HEK293 (cell line): ENCODE measurements at regions not wholly inside any gene's neighbourhood (a gene's known extent, or its start where the extent isn't known, plus 50 kb on each side); places are given as distances from the start of the nearest gene placed in this dataset.
A peak's percentile ranks its signal among the peaks of the same experiment; 100 is the strongest.

Experiments used
- CTCF ChIA-PET: fragments of 350-600 bp; formaldehyde crosslinking; extraction: SDS; loops from one replicate; lab custom pipeline; 2021; ENCODE audit warnings: antibody characterized with exemption; lab: Yijun Ruan, JAX
- POLR2A ChIA-PET: fragments of 300-600 bp; formaldehyde crosslinking; extraction: SDS; loops from one replicate; lab custom pipeline; 2020; ENCODE audit warnings: antibody characterized with exemption, inconsistent platforms; lab: Yijun Ruan, JAX
- H3K27ac ChIP-seq: fragments of 200-500 bp; sonication (Bioruptor generic); 2 replicates; pipeline ENCODE4 v1.5.1; 2014; ENCODE audit warnings: low read depth, low read length, control low read depth, inconsistent platforms; ENCODE audit errors: extremely low read depth
- H3K36me3 ChIP-seq, 2 experiments: fragments of 200-500 bp in 1 of 2; sonication (Bioruptor generic) in 1 of 2; 1 replicate in 1 of 2; 2 replicates in 1 of 2; pipeline ENCODE4 v1.5.1; 2014 to 2017; ENCODE audit warnings: inconsistent platforms in 2 of 2, low read length in 2 of 2; ENCODE audit not compliant: control insufficient read depth in 2 of 2, insufficient read depth in 1 of 2
- H3K4me1 ChIP-seq: fragments of 200-500 bp; sonication (Bioruptor generic); 2 replicates; pipeline ENCODE4 v1.5.1; 2014; ENCODE audit warnings: mild to moderate bottlenecking, low read length, inconsistent platforms; ENCODE audit not compliant: control insufficient read depth, insufficient read depth
- H3K4me3 ChIP-seq: 2 replicates; pipeline ENCODE4 v1.5.1; 2011; ENCODE audit warnings: low read depth, mild to moderate bottlenecking, control low read depth, low read length, moderate library complexity
- H3K9me3 ChIP-seq: fragments of 200-500 bp; sonication (Bioruptor generic); 2 replicates; pipeline ENCODE4 v1.5.1; 2014; ENCODE audit warnings: low read depth, low read length, inconsistent platforms; ENCODE audit not compliant: control insufficient read depth, insufficient read depth
- KLF7 ChIP-seq: fragments of 450-650 bp; formaldehyde crosslinking; IDR thresholded peaks from 2 replicates; pipeline ENCODE4 v1.5.1; 2016; ENCODE audit warnings: missing biosample characterization, missing genetic modification characterization, borderline replicate concordance
- RBAK ChIP-seq: fragments of 450-650 bp; formaldehyde crosslinking; IDR thresholded peaks from 2 replicates; pipeline ENCODE4 v1.5.1; 2016; ENCODE audit warnings: missing biosample characterization, missing genetic modification characterization
- SCRT1 ChIP-seq: fragments of 450-650 bp; formaldehyde crosslinking; IDR thresholded peaks from 2 replicates; pipeline ENCODE4 v1.5.1; 2016; ENCODE audit warnings: missing biosample characterization, missing genetic modification characterization, borderline replicate concordance
- SCRT2 ChIP-seq: fragments of 450-650 bp; formaldehyde crosslinking; IDR thresholded peaks from 2 replicates; pipeline ENCODE4 v1.5.1; 2016; ENCODE audit warnings: missing biosample characterization, missing genetic modification characterization
- ZBTB8A ChIP-seq: fragments of 450-650 bp; formaldehyde crosslinking; IDR thresholded peaks from 2 replicates; pipeline ENCODE4 v1.5.1; 2016; ENCODE audit warnings: missing biosample characterization, missing genetic modification characterization
- ZNF335 ChIP-seq: fragments of 450-650 bp; formaldehyde crosslinking; conservative IDR thresholded peaks from 2 replicates; pipeline ENCODE4 v1.5.1; 2016; ENCODE audit warnings: missing biosample characterization, missing genetic modification characterization
- ZNF514 ChIP-seq: fragments of 450-650 bp; formaldehyde crosslinking; IDR thresholded peaks from 2 replicates; pipeline ENCODE4 v1.5.1; 2016; ENCODE audit warnings: missing biosample characterization, missing genetic modification characterization
- ZNF624 ChIP-seq: fragments of 450-650 bp; formaldehyde crosslinking; IDR thresholded peaks from 2 replicates; pipeline ENCODE4 v1.5.1; 2017; ENCODE audit warnings: missing biosample characterization, missing genetic modification characterization
- ZNF629 ChIP-seq: fragments of 450-650 bp; formaldehyde crosslinking; IDR thresholded peaks from 2 replicates; pipeline ENCODE4 v1.5.1; 2017; ENCODE audit warnings: missing biosample characterization, missing genetic modification characterization
- ZNF747 ChIP-seq: fragments of 450-650 bp; formaldehyde crosslinking; IDR thresholded peaks from 2 replicates; pipeline ENCODE4 v1.5.1; 2016; ENCODE audit warnings: missing biosample characterization, missing genetic modification characterization
- ZNF792 ChIP-seq: fragments of 450-650 bp; formaldehyde crosslinking; IDR thresholded peaks from 2 replicates; pipeline ENCODE4 v1.5.1; 2016; ENCODE audit warnings: missing biosample characterization, missing genetic modification characterization
- TF ChIP-seq, protein P1 (sequence below): fragments of 450-650 bp; formaldehyde crosslinking; IDR thresholded peaks from 2 replicates; pipeline ENCODE4 v1.5.1; 2016; ENCODE audit warnings: missing biosample characterization, missing genetic modification characterization, low read depth
- TF ChIP-seq, protein P2 (sequence below): fragments of 450-650 bp; formaldehyde crosslinking; IDR thresholded peaks from 2 replicates; pipeline ENCODE4 v1.5.1; 2016; ENCODE audit warnings: missing biosample characterization, missing genetic modification characterization
- TF ChIP-seq, protein P3 (sequence below): fragments of 450-650 bp; formaldehyde crosslinking; IDR thresholded peaks from 2 replicates; pipeline ENCODE4 v1.5.1; 2016; ENCODE audit warnings: missing biosample characterization, missing genetic modification characterization

DNA sequence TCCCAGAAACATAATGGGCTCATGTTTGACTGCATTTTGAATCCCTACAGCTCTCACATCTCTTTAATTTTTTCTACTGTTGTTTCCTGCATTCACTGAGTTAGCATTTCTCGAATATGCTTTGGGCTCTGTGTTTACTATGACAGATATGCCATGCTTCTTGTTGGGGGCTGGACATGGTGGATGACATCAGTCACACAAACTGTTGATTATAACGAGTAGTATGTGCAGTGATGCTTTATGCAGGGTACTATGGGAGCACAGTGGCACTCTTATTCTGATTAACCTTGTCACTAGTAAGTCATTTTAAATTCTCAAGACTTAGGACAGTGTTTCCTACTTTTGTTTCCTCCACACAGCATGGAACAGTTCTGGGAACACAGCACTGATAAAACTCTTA lies 295.4 kb upstream of the ZNF608 start:
- Histone ChIP-seq H3K27ac (peak overlapping the region; percentile 49; the same call in 1 of the 2 replicates), H3K9me3 (no peaks in the 10 kb centered on the region), H3K4me3 (no peak overlapping the region), H3K4me1 (peaks cover 34% of the 10 kb centered on the region), H3K36me3 (no peaks in the 10 kb centered on the region)
- POLR2A ChIA-PET, result interaction anchor here (0.6 kb wide), 1 partner anchor 156 kb away, joined by 4 read pairs; no protein-coding TSS in a partner anchor
- TF ChIP-seq SCRT1 (tag by site-specific recombination) (0 out of 2 replicates have a peak, but pooled peaks have one; percentile 25), SCRT2 (tag by site-specific recombination) (peak; percentile 94), ZNF514 (tag by site-specific recombination) (no peak), KLF7 (tag by site-specific recombination) (no peak), ZNF629 (tag by site-specific recombination) (0 out of 2 replicates have a peak, but pooled peaks have one; percentile 15), ZBTB8A (tag by site-specific recombination) (no peak)
- TF ChIP-seq, protein P1, sequence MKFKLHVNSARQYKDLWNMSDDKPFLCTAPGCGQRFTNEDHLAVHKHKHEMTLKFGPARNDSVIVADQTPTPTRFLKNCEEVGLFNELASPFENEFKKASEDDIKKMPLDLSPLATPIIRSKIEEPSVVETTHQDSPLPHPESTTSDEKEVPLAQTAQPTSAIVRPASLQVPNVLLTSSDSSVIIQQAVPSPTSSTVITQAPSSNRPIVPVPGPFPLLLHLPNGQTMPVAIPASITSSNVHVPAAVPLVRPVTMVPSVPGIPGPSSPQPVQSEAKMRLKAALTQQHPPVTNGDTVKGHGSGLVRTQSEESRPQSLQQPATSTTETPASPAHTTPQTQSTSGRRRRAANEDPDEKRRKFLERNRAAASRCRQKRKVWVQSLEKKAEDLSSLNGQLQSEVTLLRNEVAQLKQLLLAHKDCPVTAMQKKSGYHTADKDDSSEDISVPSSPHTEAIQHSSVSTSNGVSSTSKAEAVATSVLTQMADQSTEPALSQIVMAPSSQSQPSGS, result 0 out of 2 replicates have a peak, but pooled peaks have one; percentile 42
- CTCF ChIA-PET, result interaction anchor here (0.6 kb wide), 1 partner anchor 231 kb away, joined by 4 read pairs; no protein-coding TSS in a partner anchor

DNA sequence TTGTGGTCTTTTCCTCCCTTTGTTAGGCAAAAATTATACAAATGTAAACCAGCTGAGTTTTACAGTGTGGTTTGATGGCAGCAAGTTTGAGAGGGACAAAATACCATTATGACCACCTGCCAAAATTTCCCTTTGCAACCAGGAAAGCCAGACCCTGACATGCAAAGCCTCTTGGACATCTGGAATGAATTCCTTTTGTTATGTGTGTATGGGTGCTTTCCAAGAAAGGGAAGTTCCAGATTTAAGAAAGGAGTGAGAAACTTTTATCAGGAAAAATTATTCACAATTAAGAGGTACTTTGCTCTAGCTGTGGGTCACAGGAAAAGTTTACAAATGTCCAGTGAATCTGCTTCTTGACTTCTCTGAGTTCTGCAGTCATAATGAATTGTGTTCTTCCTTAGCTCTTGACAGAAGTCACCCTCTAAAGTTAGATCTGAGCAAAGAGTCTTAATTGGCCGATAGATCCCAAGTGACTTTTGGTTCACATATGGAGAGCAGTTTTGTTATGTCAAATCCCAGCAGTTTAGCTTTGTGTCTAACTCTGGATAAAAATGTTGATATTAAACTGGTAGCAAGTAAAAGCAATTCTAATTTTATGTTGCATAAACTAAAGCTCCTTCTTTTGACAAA lies 295.9 kb upstream of the ZNF608 start:
- TF ChIP-seq, protein P2, sequence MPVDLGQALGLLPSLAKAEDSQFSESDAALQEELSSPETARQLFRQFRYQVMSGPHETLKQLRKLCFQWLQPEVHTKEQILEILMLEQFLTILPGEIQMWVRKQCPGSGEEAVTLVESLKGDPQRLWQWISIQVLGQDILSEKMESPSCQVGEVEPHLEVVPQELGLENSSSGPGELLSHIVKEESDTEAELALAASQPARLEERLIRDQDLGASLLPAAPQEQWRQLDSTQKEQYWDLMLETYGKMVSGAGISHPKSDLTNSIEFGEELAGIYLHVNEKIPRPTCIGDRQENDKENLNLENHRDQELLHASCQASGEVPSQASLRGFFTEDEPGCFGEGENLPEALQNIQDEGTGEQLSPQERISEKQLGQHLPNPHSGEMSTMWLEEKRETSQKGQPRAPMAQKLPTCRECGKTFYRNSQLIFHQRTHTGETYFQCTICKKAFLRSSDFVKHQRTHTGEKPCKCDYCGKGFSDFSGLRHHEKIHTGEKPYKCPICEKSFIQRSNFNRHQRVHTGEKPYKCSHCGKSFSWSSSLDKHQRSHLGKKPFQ (tag by site-specific recombination), result no peak
- TF ChIP-seq ZNF624 (tag by site-specific recombination) (no peak), RBAK (no peak), ZNF747 (no peak), ZNF629 (tag by site-specific recombination) (no peak), ZNF792 (tag by site-specific recombination) (no peak), ZNF335 (tag by site-specific recombination) (0 out of 2 replicates have a peak, but pooled peaks have one; percentile 6)
- TF ChIP-seq, protein P3, sequence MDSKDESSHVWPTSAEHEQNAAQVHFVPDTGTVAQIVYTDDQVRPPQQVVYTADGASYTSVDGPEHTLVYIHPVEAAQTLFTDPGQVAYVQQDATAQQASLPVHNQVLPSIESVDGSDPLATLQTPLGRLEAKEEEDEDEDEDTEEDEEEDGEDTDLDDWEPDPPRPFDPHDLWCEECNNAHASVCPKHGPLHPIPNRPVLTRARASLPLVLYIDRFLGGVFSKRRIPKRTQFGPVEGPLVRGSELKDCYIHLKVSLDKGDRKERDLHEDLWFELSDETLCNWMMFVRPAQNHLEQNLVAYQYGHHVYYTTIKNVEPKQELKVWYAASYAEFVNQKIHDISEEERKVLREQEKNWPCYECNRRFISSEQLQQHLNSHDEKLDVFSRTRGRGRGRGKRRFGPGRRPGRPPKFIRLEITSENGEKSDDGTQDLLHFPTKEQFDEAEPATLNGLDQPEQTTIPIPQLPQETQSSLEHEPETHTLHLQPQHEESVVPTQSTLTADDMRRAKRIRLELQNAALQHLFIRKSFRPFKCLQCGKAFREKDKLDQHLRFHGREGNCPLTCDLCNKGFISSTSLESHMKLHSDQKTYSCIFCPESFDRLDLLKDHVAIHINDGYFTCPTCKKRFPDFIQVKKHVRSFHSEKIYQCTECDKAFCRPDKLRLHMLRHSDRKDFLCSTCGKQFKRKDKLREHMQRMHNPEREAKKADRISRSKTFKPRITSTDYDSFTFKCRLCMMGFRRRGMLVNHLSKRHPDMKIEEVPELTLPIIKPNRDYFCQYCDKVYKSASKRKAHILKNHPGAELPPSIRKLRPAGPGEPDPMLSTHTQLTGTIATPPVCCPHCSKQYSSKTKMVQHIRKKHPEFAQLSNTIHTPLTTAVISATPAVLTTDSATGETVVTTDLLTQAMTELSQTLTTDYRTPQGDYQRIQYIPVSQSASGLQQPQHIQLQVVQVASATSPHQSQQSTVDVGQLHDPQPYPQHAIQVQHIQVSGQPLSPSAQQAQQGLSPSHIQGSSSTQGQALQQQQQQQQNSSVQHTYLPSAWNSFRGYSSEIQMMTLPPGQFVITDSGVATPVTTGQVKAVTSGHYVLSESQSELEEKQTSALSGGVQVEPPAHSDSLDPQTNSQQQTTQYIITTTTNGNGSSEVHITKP, result peak; percentile 75
- TF ChIP-seq, all 188 proteins: peak for 2
- Histone ChIP-seq H3K27ac (no peak overlapping the region; the same call in 1 of the 2 replicates), H3K4me3 (no peak overlapping the region), H3K4me1 (peaks cover 34% of the 10 kb centered on the region), H3K9me3 (no peaks in the 10 kb centered on the region), H3K36me3 (no peaks in the 10 kb centered on the region)
- POLR2A ChIA-PET, result no interaction called here
- CTCF ChIA-PET, result interaction anchor here (0.6 kb wide), 1 partner anchor 369 kb away, joined by 3 read pairs; no protein-coding TSS in a partner anchor
